HG02610 (cell line): ENCODE measurements at regions not wholly inside any gene's neighbourhood (a gene's known extent, or its start where the extent isn't known, plus 50 kb on each side); places are given as distances from the start of the nearest gene placed in this dataset.

Source experiments
- ATAC-seq: cut with Tn5 transposase; IDR thresholded peaks from one replicate; pipeline ENCODE4 v1.9.1; 2021; ENCODE audit warnings: mild to moderate bottlenecking, moderate library complexity; ENCODE audit not compliant: unreplicated experiment

- no peak for ATAC-seq
These were observed 70.6 kb upstream of the ESRRB start for GRCh38 chr14:76305268-76305826.

GRCh38 chr14:76306131-76306530 is 69.8 kb upstream of the ESRRB start:
- no peak for ATAC-seq

- no peak for ATAC-seq
These were observed 67.9 kb upstream of the ESRRB start for GRCh38 chr14:76307786-76308780.

DNA sequence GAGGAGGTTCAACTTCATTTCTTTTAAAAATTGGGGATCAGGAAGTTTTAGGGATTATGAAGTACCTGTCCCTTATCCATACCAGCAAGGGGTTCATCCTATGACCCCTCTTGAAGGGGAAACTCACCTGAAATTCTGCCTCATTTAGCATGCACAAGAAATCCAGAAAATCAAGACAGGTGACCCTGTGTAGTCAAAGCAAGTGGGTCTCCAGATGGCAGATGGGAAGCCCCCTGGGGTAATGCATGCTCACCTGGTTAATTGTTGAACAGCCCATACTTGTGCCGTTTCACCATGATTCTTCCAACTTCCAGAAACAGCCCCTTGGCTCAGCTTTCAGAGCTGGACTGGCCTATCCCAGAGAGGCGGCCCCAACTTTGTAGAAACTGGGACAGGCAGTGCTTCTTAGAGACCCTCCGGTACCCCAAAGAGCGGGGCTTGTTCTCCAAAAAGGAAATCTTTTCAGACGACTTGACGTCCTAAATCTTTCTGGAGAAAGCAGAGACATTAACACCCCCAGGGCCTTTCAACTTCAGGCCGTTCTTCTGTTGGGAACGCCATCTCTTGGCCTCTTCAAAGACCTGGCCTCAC is 66.3 kb upstream of the ESRRB start:
- ATAC-seq = no peak

- ATAC-seq = no peak
These were observed 64.7 kb upstream of the ESRRB start for GRCh38 chr14:76311079-76311758.

GRCh38 chr14:76312821-76313220 is 63.1 kb upstream of the ESRRB start:
- no peak for ATAC-seq

DNA sequence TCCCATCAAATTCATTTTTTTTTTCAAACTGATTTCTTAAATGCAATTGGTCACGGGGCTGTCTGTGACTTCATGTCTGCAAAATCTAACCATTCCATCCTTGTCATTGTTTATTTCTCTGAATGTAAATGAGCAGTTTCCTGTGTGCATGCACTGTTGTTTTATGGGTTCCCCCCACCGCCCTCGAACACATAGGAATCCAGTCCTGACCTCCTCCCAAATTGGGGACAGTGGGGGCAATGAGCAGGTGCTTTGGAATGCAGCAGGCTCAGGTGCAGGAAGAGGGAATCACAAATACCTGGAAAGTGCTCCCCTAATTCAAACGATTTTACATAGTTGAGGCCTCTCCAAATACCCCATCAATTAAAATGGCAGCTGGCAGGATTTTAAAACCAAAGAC is 62.6 kb upstream of the ESRRB start:
- no peak for ATAC-seq

DNA sequence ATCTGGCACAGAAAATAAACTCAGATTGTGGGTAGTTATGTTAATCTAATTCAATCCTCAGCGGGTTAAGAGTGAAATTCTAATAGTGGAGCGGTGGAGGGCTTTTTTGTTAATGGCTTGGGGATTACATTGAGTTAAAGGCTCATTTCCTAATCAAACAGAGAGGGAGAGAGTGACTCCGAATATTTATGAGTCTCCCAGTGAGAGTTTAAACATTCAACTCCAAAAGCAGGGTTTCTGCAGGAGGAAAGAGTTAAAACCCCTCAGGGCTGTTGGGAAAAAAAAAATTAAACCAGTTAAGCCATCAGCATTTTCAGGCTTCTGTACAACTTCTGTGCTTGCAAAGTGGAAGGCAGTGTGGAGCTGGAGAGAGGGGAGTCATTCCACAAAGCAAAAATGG is 62.1 kb upstream of the ESRRB start:
- ATAC-seq = no peak

- no peak for ATAC-seq
These were observed 61.4 kb upstream of the ESRRB start for GRCh38 chr14:76314521-76315034.

- ATAC-seq = no peak
These were observed 55.5 kb upstream of the ESRRB start for GRCh38 chr14:76320486-76320885.

DNA sequence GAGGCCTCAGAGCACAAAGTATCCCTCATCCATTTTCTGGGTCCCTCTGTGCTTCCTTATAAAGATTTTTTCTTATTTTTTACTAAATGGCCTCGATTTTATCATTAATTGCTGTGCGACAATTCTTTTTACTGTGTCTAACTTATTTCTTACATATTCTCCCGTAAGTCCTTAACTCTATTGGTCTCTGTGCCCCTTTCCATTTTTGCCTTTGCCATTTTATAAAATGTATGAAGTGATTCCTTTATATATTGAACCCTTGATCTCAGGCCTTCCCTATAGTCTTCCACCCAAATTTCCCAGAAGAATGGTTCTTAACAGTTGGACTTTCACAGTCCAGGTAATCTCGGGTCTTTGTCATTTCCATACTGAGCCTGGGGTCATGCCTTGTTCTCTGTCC is 55.0 kb upstream of the ESRRB start:
- ATAC-seq = no peak

DNA sequence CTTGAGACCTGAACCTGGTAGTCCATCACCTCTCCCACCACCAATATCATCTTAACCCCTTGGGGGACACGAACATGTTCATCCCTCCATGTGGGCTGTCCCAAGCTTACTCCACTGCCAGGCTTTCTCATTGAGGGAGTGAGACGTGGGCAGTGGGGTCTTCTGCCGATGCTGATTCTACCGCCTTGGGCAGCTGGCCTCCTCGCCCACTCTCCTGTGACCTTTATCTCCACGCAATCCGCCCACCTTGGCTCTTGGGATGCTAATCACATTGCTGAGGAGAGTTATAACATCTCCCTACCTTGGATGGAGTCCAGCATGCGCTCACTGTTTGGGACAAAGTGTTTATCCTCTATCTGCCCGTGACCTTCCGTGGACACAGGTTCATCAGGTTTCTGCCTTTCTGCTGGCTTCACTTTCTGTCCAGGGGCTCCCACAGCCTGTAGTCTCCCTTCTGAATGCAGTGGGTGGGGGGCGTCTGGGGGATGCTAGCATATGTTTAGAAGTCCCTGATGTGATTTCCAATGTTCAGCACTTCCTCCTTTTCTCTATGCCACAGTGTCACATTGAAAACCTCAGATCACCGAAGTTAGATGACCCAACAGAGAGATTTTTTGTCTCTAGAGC is 53.2 kb upstream of the ESRRB start:
- no peak for ATAC-seq

DNA sequence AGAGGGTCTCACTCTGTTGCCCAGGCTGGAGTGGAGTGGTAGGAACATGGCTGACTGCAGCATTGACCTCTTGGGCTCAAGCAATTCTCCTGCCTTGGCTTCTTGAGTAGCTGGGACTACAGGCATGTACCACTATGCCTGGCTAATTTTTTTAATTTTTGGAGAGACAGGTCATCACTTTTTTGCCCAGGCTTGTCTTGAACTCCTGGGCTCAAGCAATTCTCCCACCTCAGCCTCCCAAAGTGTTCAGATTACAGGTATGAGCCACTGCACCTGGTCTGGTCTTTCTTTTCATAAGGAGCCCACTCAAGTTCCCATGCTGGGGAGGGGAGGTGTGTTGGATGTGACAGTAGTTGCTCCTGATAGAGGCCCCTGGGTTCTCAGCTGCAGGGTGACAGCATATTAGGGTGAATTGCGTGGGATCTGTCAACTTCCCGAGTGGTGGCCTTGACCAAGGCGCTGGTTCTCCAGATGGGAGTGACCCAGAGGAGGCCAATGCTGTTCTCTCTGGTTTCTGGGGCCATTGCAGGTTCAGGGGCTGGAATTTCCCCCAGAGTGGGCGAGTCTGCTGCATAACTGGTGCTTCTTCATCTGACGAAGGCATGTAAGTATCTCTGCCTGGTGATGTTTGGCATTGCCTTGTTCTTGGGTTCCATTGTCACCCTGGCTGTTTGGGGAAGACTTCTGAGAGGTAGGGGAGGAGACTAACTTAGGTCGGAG is 52.4 kb upstream of the ESRRB start:
- ATAC-seq = no peak

DNA sequence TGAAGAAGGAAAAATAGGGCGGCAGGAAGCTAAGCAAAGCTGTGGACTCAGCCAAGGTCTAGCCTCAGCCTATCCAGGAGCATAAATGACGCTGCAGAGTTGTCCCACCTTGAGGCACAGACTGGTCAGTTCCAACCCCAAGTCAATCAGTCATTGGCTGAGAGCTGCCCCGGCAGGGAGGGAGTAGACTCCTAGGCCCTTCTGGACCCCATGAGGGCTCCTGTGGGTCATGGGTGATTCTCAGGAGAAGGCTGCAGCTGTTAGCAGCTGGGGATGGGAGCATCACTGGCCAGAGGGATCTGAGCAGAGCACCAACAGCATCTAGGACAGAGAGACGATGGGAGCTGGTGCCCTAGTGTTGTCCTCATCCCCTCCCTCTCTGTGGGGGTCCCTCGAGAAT is 51.8 kb upstream of the ESRRB start:
- ATAC-seq = no peak
